DMS153 treated with DMSO at 0.1 percent for 48 hours (cell line): ENCODE measurements at regions not wholly inside any gene's neighbourhood (a gene's known extent, or its start where the extent isn't known, plus 50 kb on each side); places are given as distances from the start of the nearest gene placed in this dataset.
A peak's percentile ranks its signal among the peaks of the same experiment; 100 is the strongest.

Source experiments
- DNase-seq: peaks from one replicate; lab custom pipeline; 2025; ENCODE audit not compliant: unreplicated experiment; lab: John Stamatoyannopoulos, UW

GRCh38 chr6:139819776-139820175 lies 445.3 kb upstream of the CITED2 start:
- DNase-seq, result no peak

- no peak for DNase-seq
Measured at GRCh38 chr6:139812939-139813338, 438.5 kb upstream of the CITED2 start.

GRCh38 chr6:139801571-139802321 lies 427.3 kb upstream of the CITED2 start:
- no peak for DNase-seq

GRCh38 chr6:139800837-139801236 lies 426.4 kb upstream of the CITED2 start:
- no peak for DNase-seq

DNA sequence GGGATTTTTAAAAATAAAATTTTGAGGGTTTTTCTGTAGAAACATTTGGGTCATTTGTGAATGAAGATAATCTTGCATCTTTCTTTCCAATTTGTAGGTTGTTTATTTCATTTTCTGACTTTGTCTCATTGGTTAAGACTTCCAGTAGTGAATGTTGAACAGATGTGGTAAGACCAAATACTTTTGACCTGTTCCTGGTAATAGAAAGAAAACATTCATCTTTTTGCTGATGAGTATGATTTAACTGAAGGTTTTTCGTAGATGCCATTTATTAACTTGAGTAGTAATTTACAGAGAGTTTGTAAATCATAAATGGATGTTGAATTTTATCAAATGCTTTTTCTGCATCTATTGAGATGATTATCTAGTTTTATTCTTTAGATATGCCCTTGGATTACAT lies 416.1 kb upstream of the CITED2 start:
- DNase-seq, result no peak

DNA sequence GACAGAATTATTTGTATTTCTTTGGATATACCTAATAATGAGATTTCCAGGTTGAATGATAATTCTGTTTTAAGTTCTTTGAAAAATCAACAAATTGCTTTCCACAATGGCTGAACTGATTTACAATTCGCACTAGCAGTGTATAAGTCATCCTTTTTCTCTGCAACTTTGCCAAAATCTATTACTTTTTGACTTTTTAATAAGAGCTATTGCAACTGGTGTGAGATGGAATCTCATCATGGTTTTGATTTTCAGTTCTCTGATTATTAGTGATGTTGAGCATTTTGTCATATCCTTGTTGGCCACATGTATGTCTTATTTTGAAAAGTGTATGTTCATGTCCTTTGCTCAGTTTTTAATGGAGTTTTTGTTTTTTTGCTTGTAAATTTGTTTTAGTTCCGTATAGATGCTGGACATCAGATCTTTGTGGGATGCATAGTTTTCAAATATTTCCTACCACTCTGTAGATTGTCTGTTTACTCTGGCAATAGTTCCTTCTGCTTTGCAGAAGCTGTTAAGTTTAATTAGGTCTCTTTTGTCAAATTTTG lies 409.8 kb upstream of the CITED2 start:
- DNase-seq, result no peak

DNA sequence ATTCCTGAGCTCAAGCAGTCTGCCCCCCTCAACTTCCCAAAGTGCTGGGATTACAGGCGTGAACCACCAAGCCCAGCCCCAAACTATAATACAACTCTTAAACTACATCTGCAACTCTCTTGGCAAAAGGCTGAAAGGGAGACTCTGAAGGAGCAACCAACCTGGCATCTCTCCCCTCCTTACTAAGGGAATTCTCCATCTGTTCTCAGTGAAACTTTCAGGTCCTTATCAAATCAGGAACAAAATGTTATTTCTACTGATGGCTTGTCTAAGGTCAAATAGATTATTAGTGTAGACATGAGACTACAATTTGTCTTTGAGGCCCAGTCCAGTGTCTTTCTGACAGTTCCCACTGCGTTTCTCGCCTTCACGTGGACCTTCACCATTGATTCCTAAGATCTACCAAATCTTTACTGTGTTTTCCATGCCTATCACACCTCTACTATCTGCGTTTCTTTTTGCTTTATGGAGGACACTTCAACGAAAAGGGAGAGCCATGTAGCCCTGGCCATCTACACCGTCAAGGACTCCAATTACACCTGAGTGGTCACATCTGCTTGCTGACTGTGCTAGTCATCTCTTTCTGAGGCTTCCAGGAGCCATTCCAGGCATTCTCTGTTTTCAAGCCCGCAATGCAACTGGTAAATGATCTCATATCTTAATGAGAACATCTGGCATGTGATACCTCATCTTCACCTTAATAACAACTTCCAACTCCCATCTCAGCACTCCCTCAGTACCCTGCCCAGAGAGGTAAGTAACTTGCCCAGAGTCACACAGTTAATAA lies 405.7 kb upstream of the CITED2 start:
- DNase-seq, result no peak

DNA sequence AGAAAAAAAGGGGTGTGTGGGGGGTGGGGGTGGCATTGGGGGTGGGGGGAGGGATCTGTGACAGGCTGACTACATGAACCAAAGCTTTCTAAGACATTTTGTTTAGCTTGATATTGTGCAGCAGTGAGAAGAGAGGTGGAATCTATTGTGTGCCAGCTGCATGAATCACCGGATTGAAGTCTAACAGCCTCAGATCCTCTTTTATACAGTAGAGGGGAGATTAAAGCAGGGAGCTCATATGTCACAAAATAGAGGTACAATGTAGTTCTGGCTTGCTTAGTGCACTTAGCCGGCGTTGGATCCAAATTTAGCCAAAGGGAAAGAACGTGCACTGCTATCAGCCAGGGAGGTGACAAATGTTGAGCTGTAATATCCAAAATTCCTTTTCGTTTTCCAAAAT lies 404.2 kb upstream of the CITED2 start:
- peak; percentile 14 for DNase-seq

DNA sequence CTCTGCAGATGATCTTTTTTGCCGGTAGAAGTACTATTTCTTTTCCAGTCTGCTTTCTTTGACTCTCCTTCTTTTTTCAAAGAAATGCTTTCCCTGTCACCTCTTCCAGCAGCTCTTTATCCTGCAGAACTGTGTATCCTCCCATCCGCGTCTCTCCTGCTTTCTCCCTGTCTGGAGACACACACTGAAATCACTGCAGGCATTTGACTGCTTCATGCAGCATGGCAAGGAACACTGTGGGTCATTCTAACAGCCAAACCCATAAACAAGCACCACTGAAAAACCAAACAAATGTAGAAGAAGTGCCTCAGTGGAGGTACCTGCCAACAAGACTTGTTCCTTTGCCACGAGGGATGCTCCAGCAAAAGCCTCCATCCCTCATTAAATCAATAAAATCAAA lies 403.7 kb upstream of the CITED2 start:
- no peak for DNase-seq

DNA sequence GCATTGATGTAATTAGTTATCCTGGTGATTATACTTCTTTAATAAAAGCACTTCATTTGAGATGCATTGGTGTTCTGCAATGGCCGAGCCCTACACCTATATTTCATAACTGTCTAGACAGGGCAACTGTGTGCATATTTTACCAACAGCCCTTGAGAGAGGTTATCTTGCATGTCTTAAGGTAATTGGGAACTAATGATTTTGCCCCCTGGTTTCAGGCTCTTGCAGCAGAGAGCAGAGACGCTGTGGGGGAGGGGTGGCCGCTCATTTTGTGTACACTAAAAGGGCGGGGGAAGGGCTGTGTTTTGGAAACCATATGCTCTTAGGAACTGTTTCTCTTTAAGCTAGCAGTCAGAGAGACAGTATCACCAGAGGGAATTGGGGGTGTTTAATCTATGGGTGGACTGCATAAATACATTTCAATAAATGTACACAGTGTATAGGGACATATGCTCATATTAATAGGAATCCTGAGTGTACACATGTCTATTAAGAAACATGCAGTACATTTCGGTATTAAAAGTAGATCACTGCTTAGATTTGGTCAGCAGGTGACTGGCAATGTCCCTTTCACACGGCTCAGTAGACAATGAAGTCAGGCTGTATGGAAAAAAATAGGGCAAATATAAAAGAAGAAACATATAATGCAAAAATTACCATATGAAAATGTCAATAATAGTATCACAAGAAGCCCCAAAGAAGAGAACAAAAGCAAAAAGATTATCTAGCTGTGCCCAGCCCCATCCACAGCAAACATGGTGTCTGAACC lies 402.9 kb upstream of the CITED2 start:
- DNase-seq, result no peak

- no peak for DNase-seq
Measured at GRCh38 chr6:139776041-139776440, 401.6 kb upstream of the CITED2 start.

DNA sequence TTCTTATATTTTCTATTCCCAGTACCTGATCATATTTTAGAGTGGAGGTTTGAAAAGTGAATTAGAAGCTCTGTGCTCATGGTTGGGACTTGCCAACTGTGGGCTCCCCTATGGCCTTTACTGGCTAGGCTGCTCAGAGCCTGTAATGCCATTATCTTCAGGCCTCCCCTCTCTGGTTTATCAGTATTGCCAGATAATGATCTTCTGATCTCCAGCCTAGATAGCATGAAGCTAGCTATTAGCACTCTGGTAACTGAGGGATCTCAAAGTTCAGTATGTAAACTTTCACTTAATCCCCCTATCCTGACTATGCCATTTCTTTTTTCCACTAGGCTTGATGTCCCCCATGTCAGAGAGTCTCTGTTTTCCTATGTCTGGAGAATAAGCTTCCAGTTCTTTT lies 393.7 kb upstream of the CITED2 start:
- DNase-seq, result no peak

DNA sequence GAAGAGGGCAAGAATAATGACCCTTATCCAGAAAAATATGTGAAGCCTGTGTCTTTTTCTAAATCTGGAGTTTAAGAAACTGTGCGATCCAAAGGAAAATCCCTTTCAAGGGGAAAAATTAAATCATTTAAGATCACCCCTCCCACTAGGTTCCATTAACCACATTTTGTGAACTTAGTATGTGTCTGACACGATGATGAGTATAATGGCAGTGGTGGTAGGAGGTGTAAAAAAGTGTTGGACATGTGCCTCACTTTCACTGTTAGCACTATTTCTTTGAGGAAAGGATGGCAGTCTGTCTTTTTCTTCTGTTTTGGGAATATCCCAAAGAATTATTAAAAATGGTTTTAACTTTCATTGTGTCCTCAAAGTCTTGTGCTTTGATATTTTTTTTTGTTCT lies 392.3 kb upstream of the CITED2 start:
- no peak for DNase-seq

GRCh38 chr6:139765825-139766285 lies 391.4 kb upstream of the CITED2 start:
- no peak for DNase-seq

DNA sequence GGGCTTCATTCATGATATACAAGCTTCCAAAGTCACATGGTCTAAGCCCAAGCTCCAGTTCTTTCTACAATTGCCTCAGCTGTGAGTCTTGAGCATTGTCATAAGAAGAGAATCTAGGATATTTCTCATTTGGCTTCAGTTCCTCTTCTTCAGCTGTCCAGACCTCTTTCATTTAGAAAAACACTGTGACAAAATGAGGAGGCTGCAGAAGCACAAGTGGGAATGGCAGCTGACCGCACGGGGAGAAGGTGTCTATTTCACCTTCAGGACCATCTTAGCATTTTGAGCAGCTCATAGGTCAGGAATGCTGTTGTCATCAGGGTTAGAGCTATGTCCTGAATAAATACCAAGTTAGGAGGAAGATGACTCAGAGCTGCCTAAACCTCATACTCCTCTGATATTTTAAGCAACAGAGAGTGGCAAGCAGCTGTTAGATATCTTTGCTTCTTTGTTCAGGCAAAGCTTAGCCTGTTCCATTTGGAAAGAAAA lies 390.1 kb upstream of the CITED2 start:
- DNase-seq, result no peak

- no peak for DNase-seq
Measured at GRCh38 chr6:139763468-139764210, 389.2 kb upstream of the CITED2 start.

DNA sequence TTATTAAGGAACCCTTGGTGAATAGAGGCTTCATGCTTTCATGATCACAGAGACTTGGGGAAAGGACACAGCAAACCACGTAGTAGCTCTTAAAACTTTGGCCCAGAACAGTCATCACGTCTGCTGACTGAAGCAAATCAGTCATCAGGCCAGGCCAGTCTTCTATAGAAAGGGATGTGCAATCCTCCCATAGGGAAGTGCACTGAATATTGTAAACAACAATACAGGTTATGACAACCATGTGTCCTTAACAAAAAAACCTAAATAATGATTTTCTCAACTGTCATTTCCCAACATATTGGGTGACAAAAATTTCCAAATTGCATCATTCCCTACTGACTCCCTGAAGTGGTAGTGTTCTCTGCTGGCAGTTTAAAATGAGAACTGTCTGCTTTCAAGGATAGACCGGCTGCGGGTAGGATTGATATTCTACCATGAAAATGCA lies 388.2 kb upstream of the CITED2 start:
- no peak for DNase-seq

DNA sequence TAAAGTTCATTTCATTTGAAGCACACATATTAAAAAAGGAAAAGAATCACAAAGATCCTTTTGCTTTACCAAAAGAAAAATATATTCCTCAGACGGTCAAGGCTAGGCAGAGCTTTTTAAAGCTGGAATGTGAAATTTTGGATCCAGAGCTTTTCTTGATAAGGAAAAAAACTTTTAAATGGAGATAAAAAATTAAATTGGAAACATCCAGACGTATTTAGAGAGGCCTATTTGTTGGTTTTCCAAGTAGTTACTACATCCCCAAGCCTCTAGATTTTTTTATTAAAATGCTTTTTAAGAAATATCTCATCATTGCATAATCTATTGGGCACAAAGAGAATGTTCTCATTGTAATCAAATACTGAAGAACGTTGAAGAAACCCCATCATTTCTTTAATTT lies 385.7 kb upstream of the CITED2 start:
- no peak for DNase-seq

DNA sequence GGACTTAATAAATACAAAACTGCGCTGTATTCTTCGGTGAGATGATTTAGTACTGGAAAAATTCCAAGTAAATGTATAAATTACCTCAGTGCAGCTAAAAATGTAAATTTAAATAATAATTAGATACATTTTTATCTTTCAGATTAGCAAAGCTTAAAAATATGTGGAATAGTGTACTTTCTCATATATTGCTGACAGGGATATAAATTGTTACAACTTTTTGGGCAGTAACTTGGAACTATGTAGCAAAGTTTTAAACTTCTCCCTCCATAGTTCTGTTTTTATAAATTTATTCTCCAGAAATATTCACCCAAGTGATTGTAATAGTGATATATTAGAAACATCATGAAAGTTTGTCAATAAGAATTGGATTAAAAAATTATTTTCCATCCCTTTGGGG lies 384.6 kb upstream of the CITED2 start:
- no peak for DNase-seq

DNA sequence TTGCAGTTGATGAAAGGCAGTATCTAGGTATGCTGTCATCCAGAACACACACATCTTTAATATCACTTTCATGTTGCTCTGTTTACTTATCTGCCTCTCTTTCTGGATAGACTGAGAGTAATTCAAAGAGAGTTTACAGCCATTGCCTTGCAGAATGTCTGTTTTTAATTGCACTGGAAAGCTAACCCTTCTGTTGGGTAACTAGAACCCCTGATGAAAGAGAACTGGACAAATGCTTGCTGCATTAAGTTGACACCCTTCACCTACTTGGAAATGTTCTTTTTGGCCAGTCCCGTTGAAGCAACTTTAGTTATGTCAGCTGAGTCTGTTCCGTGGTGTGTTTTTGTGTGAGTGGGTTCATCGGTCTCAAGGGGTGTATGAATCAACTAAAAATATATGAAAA lies 383.8 kb upstream of the CITED2 start:
- no peak for DNase-seq
